ENCODE measurements at regions not wholly inside any gene's neighbourhood (a gene's known extent, or its start where the extent isn't known, plus 50 kb on each side); places are given as distances from the start of the nearest gene placed in this dataset.

DNA sequence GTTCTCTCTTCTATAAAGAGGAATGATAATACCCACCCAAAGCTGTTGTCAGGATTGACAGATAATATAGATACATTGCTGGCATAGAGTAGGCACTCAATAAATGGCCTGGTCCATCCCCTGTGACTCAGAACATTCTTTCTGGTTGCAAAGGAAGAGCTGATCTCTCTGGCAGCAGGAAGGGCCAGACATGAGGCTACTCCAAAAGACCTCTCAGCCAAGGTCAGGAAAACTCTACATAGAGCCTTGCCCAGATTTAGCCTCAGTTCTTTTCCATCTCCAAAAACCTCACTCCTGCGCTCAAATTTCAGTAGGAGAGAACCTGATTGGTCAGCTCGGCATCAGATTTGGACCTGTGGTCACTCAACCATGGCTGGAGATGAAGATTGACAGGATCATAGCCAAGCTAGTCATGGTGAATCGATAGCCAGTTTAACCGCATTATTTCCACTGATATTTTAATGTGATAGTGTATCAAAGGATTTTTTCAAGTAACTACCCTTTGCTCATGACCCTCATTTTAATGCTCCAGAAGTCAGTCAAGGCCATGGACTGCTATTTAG, 319.6 kb downstream of the DRD1 start:
- TF ChIP-seq POLR2A (IDR thresholded peaks at IDR 0.05; ENCODE audit: low read depth, low read length): no peak
- TF ChIP-seq TAF1 (IDR thresholded peaks at IDR 0.05; ENCODE audit: borderline replicate concordance, low read depth, low read length): no peak
- no peak for TF ChIP-seq POLR2AphosphoS5 (IDR thresholded peaks at IDR 0.05; ENCODE audit: low read depth, low read length)
